GM19397 (cell line): ENCODE measurements at regions not wholly inside any gene's neighbourhood (a gene's known extent, or its start where the extent isn't known, plus 50 kb on each side); places are given as distances from the start of the nearest gene placed in this dataset.

Experiments
- ATAC-seq: cut with Tn5 transposase; IDR thresholded peaks from one replicate; pipeline ENCODE4 v1.9.1; 2021; ENCODE audit warnings: mild to moderate bottlenecking, moderate library complexity; ENCODE audit not compliant: unreplicated experiment

DNA sequence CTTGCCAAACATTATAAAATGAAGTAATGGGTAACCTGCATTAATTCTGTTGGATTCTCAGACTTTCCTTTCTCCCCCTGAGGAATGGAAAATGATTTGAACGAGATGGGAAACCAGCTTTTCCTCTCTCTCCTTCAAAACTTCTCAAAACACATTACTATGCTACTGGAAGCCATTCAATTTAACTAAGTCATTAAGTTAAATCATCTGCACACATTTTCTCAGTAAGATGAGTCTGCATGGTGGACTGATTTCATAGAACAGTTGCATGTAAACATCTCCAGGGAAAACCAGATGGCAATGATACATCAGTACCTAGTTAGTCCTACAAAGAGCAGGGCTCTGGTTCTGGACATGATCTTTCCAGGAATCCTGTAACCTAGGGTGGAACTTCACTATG lies 59.9 kb downstream of the BMP4 start:
- no peak for ATAC-seq

- ATAC-seq: no peak
Observed at GRCh38 chr14:53894456-53894855, 62.2 kb downstream of the BMP4 start.

- no peak for ATAC-seq
Observed at GRCh38 chr14:53893374-53893773, 63.3 kb downstream of the BMP4 start.

DNA sequence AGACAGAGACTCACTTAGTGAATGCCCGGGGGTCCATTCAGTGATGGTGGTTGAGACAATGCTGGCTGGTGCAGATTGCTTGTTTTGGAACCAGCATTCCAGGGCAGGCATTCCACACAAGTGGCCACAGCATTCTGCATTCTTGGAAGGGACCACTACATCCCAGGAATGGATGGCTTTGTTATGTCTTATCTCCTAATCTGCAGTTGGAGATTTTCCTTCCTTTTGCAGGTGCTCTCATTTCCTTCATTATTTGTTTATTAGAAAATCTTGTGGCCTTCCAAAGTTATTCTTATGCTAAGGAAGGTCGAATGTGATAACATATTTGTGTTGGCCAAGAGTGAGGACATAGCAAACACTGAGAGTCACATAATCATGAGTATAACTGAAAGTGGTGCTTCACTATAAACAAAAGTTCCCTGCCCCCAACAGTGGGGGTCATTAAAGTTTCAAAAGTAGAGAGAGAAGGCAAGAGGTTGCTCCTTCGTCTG lies 66.0 kb downstream of the BMP4 start:
- ATAC-seq: no peak

GRCh38 chr14:53888535-53889386 lies 67.9 kb downstream of the BMP4 start:
- no peak for ATAC-seq

DNA sequence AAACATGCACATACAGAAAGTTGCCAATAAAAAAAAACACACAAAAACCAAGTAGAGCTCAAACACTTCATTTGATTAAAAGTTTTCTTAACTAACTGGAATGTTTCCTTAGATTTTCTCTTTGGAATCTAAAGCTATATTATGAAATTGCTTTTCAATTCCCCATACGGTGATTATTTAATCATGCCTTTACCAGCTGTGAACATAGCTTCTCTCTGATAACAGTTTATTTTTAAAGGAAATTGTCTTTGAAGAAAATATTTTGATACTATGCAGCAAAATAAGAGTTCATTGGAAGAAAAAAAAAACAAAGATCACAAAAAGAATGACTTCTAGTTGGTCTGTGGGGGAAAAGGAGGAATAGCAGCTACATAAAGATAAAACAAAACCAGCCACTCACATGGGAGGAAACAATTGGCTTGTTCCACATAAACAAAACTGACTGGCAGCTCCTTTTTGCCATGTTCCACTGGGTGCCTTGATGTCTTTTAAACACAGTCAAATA lies 71.4 kb downstream of the BMP4 start:
- ATAC-seq: no peak

DNA sequence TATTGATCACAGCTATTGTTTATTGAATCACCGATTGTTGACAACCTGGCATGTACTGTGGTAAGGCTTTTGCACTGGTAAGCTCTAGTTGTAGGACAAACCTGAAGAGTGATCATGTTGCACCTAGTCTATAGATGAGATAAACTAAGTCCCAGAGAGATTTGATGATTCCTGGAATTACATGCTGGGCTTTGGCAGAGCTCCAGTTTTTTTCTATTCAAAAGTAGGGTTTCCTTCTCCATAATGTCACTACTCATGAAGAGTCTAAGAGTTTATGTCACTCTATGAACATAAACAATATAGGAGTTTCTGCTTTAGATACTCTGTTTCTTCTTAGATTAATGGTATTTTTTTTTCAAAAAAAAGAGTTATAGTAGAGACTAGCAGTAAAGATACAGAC lies 72.0 kb downstream of the BMP4 start:
- no peak for ATAC-seq

- no peak for ATAC-seq
Observed at GRCh38 chr14:53883739-53884138, 72.9 kb downstream of the BMP4 start.

- no peak for ATAC-seq
Observed at GRCh38 chr14:53882684-53883083, 73.9 kb downstream of the BMP4 start.

DNA sequence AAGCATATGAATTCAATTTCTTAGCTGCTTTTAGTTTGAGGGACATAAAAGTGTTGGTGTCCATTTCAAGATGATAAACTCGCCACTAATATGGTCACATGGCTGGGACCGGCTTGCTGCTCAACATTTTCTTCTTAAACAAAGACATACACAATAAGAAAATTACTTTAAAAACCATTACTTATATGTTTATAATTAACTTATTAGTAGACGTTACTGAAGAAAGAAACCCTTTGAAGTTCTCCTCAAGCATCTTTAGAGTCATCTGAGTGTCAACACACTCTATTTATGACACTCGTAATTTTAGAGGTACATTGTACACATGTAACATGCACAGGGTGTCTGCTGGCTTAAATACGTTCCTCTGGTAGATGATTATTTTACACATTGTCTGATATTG lies 74.7 kb downstream of the BMP4 start:
- ATAC-seq: no peak

- ATAC-seq: no peak
Observed at GRCh38 chr14:53881161-53881871, 75.3 kb downstream of the BMP4 start.

GRCh38 chr14:53880761-53881160 lies 75.9 kb downstream of the BMP4 start:
- no peak for ATAC-seq

DNA sequence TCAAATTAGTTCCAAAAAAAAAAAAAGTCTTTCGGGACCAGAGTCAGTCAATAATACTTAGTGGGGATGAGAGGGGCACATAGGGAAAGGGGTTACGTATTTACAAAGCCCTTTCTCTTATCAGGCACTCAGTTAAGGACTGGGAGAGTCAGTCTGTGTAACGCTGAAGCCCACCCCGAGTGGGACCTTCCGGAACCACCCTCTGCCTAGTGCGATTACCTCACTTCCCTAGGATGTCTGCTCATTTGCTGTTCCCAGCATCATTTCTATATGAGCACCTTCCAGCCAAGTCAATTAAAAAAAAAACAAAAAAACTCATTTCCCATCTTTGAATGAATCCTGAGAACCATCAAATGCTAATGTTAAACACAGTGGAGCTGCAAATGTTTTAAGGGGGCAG lies 76.9 kb downstream of the BMP4 start:
- ATAC-seq: no peak

DNA sequence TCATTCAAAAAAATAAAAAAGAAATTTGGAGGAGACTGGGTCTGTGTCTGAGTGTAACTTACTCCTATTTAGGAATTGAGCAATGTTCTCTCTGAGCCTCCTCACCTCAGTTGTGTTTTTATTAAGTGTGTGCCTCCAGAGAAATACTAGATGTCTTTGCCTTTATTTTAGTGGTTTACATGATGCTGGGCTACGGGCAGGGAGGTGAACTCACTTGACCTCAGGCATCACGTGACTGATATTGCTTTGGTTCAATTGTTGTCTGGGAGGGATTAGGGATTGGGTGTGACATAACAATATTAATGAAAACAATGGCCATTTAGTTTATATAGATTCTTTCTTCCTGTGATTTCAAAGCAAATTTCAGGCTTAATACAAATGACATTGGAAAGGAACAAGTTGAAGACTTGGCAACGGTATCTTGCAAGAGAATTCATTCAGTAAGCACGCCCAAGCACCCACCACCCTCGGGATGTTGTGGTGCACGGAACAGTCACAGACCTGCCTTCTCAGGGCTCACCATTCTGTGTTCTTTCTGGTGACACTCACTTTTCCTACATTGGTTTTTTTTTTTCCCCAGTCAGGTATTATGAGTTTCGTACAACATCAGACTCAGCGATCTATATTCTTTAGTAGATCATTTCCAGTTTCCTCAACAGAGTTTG lies 77.5 kb downstream of the BMP4 start:
- no peak for ATAC-seq

GRCh38 chr14:53875324-53875897 lies 81.2 kb downstream of the BMP4 start:
- no peak for ATAC-seq

- ATAC-seq: no peak
Observed at GRCh38 chr14:53874704-53875103, 81.9 kb downstream of the BMP4 start.

GRCh38 chr14:53872681-53873089 lies 83.9 kb downstream of the BMP4 start:
- no peak for ATAC-seq

DNA sequence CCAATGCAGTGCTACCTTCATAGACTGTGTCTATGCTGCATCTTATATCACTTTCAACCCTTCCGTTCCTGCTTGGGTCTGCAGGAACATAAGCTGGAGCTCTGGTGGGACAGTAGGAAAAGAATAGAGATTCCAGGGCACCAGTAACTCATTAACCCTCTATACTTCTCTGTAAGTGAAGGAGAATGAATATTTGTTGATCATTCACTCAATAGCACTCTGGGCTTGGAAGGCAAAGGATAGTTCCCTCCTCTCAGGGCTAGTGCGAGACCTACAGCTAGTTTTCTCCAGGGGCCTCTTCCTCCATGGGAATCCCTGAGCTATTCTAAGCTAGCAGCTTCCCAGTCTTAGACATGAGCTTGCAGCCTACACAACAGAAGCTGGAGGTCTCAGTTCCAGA lies 84.7 kb downstream of the BMP4 start:
- no peak for ATAC-seq

DNA sequence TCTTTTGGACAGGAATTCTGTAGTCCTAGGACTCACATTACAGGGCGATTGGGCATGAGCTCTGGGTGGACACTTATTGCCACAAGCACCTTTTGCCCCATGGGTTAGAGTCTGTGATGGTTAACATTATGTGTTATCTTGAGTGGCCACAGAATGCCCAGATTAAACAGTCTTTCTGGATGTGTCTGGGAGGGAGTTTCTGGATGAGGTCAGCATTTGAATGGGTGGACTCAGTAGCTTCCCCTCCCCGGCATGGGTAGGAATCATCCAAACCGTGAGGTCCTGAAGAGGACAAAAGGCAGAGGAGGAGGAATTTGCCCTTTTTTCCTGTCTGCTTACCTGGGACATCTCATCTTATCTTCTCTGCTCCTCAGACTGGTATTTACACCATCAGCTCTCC lies 85.6 kb downstream of the BMP4 start:
- no peak for ATAC-seq

- no peak for ATAC-seq
Observed at GRCh38 chr14:53865711-53866110, 90.9 kb downstream of the BMP4 start.

DNA sequence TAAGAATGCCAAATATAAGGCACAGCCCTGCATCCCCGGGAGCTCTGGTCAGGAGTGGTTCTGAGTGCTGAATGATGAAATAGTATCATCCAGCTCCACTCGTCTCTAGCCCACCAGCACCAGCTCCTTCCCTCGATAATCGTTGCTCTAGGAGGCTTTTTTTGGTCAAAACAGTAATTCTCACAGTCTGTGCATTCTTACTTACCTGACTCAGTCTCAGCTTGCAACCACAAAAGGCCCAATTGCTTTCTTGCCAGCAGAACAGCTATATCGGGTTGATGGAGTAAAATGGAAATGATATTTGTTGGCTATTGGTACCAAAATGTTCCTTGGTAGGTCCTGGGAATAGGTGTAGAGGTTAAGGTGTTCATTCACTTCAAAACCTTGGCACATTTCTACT lies 94.8 kb downstream of the BMP4 start:
- ATAC-seq: no peak
